Activated CD4-positive, alpha-beta T cell treated with anti-CD3 and anti-CD28 coated beads for 36 hours (primary cell): ENCODE measurements at regions not wholly inside any gene's neighbourhood (a gene's known extent, or its start where the extent isn't known, plus 50 kb on each side); places are given as distances from the start of the nearest gene placed in this dataset.
"Not testable (repeated sequence)": the region's sequence is repeated elsewhere in the genome, so short reads cannot be mapped to it uniquely, and the experiment has no call there.

ENCODE experiments used
- ATAC-seq: fragments of 200-7000 bp; cut with Tn5 transposase; one replicate; pipeline ENCODE4 v1.10.0; 2021; ENCODE audit warnings: mild to moderate bottlenecking, moderate library complexity
- CTCF ChIA-PET: fragments of 350-600 bp; sonication (Branson Sonifier 250); formaldehyde crosslinking; loops from one replicate; lab custom pipeline; 2021; ENCODE audit warnings: antibody characterized with exemption; lab: Charles Lee
- POLR2A ChIA-PET: fragments of 350-600 bp; sonication (Branson Sonifier 250); formaldehyde crosslinking; loops from one replicate; lab custom pipeline; 2021; ENCODE audit warnings: antibody characterized with exemption, inconsistent platforms; lab: Charles Lee
- DNase-seq: peaks from one replicate; pipeline ENCODE4 v3.0.0-alpha.2; 2020
- H3K27ac Mint-ChIP-seq: one replicate; pipeline ENCODE4 v1.8.0; 2021; ENCODE audit warnings: mixed read lengths
- H3K27me3 Mint-ChIP-seq: one replicate; pipeline ENCODE4 v1.8.0; 2021; ENCODE audit warnings: mixed read lengths
- H3K36me3 Mint-ChIP-seq: one replicate; pipeline ENCODE4 v1.8.0; 2021; ENCODE audit warnings: low read depth, mixed read lengths
- H3K4me1 Mint-ChIP-seq: one replicate; pipeline ENCODE4 v1.8.0; 2021; ENCODE audit warnings: mixed read lengths
- H3K4me3 Mint-ChIP-seq: one replicate; pipeline ENCODE4 v1.8.0; 2021; ENCODE audit warnings: mild to moderate bottlenecking, moderate library complexity, mixed read lengths
- H3K9me3 Mint-ChIP-seq: one replicate; pipeline ENCODE4 v1.8.0; 2021; ENCODE audit warnings: low read depth, mixed read lengths
- intact Hi-C, 2 experiments: fragments of 100-400 bp; cut with DNase I in 1 of 2; cut with micrococcal nuclease in 1 of 2; formaldehyde crosslinking; loops; one replicate each; pipeline versions ENCODE4 v1.14.2 to v1.15.1; 2022 to 2024; cut with DNase I, micrococcal nuclease

GRCh38 chr12:72966684-72967083 is 694.5 kb downstream of the TRHDE start:
- Mint-ChIP-seq H3K27me3 (no peaks in the 10 kb centered on the region), H3K27ac (no peak overlapping the region), H3K9me3 (peaks cover 2% of the 10 kb centered on the region), H3K4me3 (no peak overlapping the region), H3K4me1 (no peaks in the 10 kb centered on the region), H3K36me3 (no peaks in the 10 kb centered on the region)
- ChIA-PET CTCF (no interaction called here), POLR2A (no interaction called here)
- intact Hi-C loops = no loop called here
- ATAC-seq (no peak), DNase-seq (no peak)

DNA sequence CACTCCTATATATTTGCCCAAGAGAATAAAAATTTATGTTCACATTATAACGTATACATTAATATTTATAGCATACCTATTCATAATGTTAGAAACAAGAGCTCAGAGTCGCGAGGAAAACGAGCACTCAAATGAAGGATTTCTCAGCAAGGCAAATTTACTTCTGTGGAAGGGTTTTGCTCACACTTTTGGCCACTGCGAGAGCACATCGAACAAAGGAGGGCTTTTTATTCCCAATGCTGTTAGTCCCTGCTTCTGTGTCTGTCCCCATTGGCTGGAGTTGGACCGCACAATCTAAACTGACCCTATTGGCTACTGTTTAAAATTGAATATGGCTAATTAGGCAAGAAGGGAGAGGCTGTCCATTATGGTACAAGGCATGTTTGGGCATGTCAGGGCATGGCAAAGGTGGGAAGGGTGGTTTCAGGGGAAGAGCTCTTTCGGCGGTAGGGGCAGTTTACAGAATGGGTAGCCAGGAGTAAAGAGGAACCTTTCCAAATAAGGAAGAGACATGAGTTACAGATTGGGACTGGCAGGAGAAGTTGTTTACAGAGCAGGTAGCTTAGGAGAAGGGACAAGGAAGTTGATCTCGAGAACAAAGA is 702.9 kb downstream of the TRHDE start:
- DNase-seq (no peak), ATAC-seq (no peak)
- Mint-ChIP-seq H3K9me3 (peaks cover 15% of the 10 kb centered on the region), H3K4me3 (no peak overlapping the region), H3K27me3 (no peaks in the 10 kb centered on the region), H3K27ac (no peak overlapping the region), H3K36me3 (no peaks in the 10 kb centered on the region), H3K4me1 (no peaks in the 10 kb centered on the region)
- POLR2A ChIA-PET = no interaction called here
- CTCF ChIA-PET = no interaction called here
- intact Hi-C loops = no loop called here

DNA sequence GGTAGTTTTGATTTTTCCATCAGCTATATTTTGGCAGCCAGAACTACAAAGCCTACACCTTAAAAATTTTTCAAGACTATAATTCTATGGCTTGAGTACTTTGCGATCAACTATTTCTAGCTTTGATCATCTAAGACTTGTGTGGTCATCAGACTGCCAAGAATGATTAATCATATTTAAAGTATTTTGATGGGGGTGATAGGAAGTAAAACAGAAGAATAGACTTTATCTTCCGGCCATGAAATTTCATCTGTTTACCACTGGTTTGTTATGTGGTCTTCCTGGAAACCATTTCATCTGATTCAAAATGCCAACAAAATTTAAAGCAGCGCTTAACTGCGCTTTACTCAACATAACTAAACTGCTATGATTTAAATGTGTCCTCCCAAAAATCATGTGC is 706.8 kb downstream of the TRHDE start:
- CTCF ChIA-PET = no interaction called here
- no peak overlapping the region for H3K27ac Mint-ChIP-seq
- no peak overlapping the region for H3K4me3 Mint-ChIP-seq
- intact Hi-C loops = no loop called here
- H3K9me3 Mint-ChIP-seq = peaks cover 13% of the 10 kb centered on the region
- POLR2A ChIA-PET = no interaction called here
- no peaks in the 10 kb centered on the region for H3K27me3 Mint-ChIP-seq
- ATAC-seq (no peak), DNase-seq (no peak)
- no peaks in the 10 kb centered on the region for H3K4me1 Mint-ChIP-seq
- no peaks in the 10 kb centered on the region for H3K36me3 Mint-ChIP-seq

DNA sequence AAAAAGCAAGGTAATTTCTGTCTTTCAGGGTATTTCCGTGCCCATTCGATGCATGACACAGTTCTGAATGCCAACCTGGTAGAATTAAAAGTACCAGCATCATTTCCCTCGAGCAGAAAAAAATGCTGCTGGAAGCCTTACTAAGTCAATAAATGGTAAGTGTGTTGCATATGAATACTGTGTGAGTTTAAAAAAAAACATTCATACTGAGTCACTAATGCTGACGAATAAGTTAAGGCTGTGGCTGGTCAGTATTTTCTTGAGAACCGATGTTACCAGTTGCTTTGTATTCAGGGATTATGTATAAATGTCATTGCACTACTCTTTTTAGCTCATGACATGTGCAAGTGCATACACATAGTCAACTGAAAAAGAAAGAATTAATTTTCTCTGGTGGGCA is 710.2 kb downstream of the TRHDE start:
- DNase-seq = no peak
- H3K9me3 Mint-ChIP-seq = peaks cover 4% of the 10 kb centered on the region
- H3K36me3 Mint-ChIP-seq = no peaks in the 10 kb centered on the region
- CTCF ChIA-PET = no interaction called here
- POLR2A ChIA-PET = no interaction called here
- intact Hi-C loops = no loop called here
- no peak for ATAC-seq
- no peak overlapping the region for H3K4me3 Mint-ChIP-seq
- H3K4me1 Mint-ChIP-seq = no peaks in the 10 kb centered on the region
- no peak overlapping the region for H3K27ac Mint-ChIP-seq
- no peaks in the 10 kb centered on the region for H3K27me3 Mint-ChIP-seq

- ChIA-PET POLR2A (no interaction called here), CTCF (no interaction called here)
- Mint-ChIP-seq H3K27ac (no peak overlapping the region), H3K9me3 (no peaks in the 10 kb centered on the region), H3K27me3 (no peaks in the 10 kb centered on the region), H3K36me3 (no peaks in the 10 kb centered on the region), H3K4me3 (no peak overlapping the region), H3K4me1 (no peaks in the 10 kb centered on the region)
- no peak for ATAC-seq
- intact Hi-C loops = no loop called here
- DNase-seq = no peak
These were observed 714.8 kb downstream of the TRHDE start for GRCh38 chr12:72986963-72987362.

DNA sequence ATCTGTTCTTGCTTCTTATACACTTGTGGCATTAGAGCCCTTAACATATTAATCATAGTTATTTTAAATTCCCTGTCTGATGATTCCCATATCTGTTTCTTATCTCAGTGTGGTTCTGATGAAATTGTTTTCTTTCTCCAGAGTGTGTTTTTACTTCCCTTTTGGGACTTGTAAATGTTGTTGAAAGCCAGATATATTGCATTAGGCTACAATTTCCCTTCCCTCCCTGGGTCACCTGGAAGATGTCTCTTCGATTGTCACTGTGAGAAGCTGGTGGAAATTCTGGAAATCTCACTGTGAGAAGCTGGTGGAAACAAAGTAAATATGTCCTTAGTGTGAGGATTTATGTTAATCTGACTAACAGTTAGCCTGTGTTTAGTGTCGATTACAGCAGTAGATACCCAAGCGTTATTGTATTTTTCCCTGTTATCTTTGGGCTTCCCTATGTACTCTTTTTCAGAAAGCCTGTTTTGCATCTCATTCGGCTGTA is 717.3 kb downstream of the TRHDE start:
- intact Hi-C loops = no loop called here
- POLR2A ChIA-PET = no interaction called here
- no peaks in the 10 kb centered on the region for H3K36me3 Mint-ChIP-seq

DNA sequence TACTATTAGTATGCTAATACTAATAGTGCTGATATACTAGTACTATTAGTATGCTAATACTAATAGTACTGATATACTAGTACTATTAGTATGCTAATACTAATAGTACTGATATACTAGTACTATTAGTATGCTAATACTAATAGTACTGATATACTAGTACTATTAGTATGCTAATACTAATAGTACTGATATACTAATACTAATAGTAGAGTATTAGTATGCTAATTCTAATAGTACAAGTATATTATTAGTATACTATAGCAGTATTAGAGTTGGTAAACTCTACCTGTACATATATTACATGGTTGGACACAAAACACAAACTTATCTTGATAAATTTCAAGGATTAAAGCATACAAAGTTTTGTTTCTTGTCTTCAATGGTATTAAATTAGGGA is 722.9 kb downstream of the TRHDE start:
- CTCF ChIA-PET, ATAC-seq, POLR2A ChIA-PET, H3K27me3 Mint-ChIP-seq, H3K27ac Mint-ChIP-seq, H3K4me3 Mint-ChIP-seq, intact Hi-C loops, DNase-seq, H3K36me3 Mint-ChIP-seq, H3K4me1 Mint-ChIP-seq, H3K9me3 Mint-ChIP-seq: not testable (repeated sequence)

More for the DNA sequence above, 717.3 kb downstream of the TRHDE start:
- Mint-ChIP-seq H3K27me3 (no peaks in the 10 kb centered on the region), H3K4me3 (no peak overlapping the region), H3K4me1 (no peaks in the 10 kb centered on the region), H3K9me3 (no peaks in the 10 kb centered on the region), H3K27ac (no peak overlapping the region)
- CTCF ChIA-PET = no interaction called here
- ATAC-seq (no peak), DNase-seq (no peak)

DNA sequence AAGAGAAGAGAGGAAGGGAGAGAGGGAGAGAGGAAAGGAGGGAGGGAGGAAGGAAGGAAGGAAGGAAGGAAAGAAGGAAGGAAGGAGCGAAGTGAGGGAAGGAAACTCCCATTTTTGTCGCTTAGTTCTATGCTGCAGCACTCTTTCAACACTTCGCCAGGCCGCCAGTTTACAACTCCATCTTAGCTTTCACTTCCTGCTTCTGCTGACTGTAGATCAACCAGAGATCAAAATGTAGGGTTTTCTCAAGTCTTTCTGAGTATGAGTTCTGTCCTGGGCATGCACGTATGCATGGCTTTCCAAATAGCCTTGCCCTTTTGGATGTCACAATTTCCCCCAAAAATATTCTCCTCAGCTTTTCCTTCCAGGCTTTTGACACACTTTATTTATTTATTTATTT is 723.4 kb downstream of the TRHDE start:
- Mint-ChIP-seq H3K4me3 (no peak overlapping the region), H3K27ac (no peak overlapping the region), H3K36me3 (no peaks in the 10 kb centered on the region), H3K4me1 (no peaks in the 10 kb centered on the region), H3K27me3 (no peaks in the 10 kb centered on the region), H3K9me3 (peaks cover 1% of the 10 kb centered on the region)
- DNase-seq (no peak), ATAC-seq (no peak)
- CTCF ChIA-PET = no interaction called here
- POLR2A ChIA-PET = no interaction called here
- intact Hi-C loops = no loop called here

DNA sequence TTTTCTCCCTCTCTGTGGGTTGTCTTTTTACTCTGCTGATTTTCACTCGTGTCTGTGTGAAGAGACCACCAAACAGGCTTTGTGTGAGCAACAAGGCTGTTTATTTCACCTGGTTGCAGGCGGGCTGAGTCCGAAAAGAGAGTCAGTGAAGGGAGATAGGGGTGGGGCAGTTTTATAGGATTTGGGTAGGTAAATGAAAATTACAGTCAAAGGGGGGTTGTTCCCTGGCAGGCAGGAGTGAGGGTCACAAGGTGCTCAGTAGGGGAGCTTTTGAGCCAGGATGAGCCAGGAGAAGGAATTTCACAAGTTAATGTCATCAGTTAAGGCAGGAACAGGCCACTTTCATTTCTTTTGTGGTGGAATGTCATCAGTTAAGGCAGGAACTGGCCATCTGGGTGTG is 729.6 kb downstream of the TRHDE start:
- H3K4me3 Mint-ChIP-seq, POLR2A ChIA-PET, H3K27ac Mint-ChIP-seq, CTCF ChIA-PET, H3K9me3 Mint-ChIP-seq, H3K27me3 Mint-ChIP-seq, H3K4me1 Mint-ChIP-seq, DNase-seq, intact Hi-C loops, ATAC-seq, H3K36me3 Mint-ChIP-seq: not testable (repeated sequence)

- ATAC-seq, H3K27ac Mint-ChIP-seq, H3K36me3 Mint-ChIP-seq, intact Hi-C loops, DNase-seq, CTCF ChIA-PET, H3K9me3 Mint-ChIP-seq, H3K27me3 Mint-ChIP-seq, POLR2A ChIA-PET, H3K4me1 Mint-ChIP-seq, H3K4me3 Mint-ChIP-seq: not testable (repeated sequence)
These were observed 730.3 kb downstream of the TRHDE start for GRCh38 chr12:73002504-73002903.

DNA sequence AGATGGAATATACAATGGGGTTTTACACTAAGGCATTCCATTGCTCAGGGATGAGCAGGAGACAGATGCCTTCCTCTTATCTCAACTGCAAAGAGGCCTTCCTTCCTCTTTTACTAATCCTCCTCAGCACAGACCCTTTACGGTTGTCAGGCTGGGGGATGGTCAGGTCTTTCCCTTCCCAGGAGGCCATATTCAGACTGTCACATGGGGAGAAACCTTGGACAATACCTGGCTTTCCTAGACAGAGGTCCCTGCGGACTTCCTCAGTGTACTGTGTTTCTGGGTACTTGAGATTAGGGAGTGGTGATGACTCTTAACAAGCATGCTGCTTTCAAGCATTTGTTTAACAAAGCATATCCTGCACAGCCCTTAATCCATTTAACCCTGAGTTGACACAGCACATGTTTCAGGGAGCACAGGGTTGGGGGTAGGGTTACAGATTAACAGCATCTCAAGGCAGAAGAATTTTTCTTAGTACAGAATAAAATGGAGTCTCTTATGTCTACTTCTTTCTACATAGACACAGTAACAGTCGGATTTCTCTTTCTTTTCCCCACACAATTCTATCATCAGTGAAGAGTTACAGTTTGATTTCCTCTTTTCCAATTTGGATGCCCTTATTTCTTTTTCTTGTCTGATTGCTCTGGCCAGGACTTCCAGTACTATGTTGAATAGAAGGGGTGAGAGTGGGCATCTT is 737.1 kb downstream of the TRHDE start:
- not testable (repeated sequence) for H3K4me1 Mint-ChIP-seq, H3K36me3 Mint-ChIP-seq

DNA sequence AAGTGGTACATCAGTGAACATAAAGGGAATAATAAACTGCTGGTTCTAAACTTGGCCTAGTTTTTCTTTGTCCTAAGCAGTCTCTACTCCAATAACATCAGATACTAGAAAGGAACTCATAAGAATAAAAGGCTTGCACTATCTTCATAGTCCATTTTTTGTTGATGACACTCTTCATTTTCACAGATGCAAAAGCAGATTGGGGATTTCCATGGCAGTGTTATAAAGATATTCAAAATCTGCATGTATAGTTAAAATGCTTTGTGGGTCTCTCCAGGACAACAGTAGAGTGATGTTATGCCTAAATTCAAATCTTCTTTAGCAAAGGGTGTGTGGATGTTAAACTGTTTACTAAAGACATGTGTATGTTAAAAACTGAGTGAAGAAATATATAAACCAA is 745.8 kb downstream of the TRHDE start:
- Mint-ChIP-seq H3K4me1 (no peaks in the 10 kb centered on the region), H3K27me3 (no peaks in the 10 kb centered on the region), H3K27ac (no peak overlapping the region), H3K36me3 (no peaks in the 10 kb centered on the region), H3K4me3 (no peak overlapping the region), H3K9me3 (peaks cover 19% of the 10 kb centered on the region)
- CTCF ChIA-PET = no interaction called here
- DNase-seq = no peak
- intact Hi-C loops = no loop called here
- POLR2A ChIA-PET = no interaction called here
- ATAC-seq = no peak

More for the DNA sequence above, 737.1 kb downstream of the TRHDE start:
- ATAC-seq, H3K9me3 Mint-ChIP-seq, H3K27ac Mint-ChIP-seq, DNase-seq, POLR2A ChIA-PET, CTCF ChIA-PET, H3K27me3 Mint-ChIP-seq, H3K4me3 Mint-ChIP-seq, intact Hi-C loops: not testable (repeated sequence)
